ENCODE measurements at regions not wholly inside any gene's neighbourhood (a gene's known extent, or its start where the extent isn't known, plus 50 kb on each side); places are given as distances from the start of the nearest gene placed in this dataset.

DNA sequence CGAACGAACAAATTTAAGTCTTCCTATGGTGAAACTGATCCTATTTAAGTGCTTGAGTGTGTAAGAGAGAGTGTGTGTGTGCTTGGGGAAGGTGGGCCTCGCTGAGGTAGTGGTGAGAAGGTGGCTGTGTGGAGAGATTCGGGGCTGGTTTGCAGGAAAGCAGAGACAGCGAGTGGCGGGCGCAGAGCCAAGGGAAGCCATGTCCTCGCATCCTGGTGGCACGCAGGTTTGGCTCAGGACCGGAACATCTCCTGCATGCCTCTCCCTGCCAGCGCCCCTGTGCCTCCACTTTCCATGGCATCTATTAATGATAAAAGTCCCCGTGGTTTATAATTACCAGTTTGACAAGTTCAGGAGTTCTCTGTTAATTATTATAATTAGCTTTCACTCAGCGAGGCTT is 383.1 kb upstream of the CADM1 start:
- FAIRE-seq = no peak
- no peak overlapping the region for H3K4me2 ChIP-seq
- H3K27ac ChIP-seq = no peak overlapping the region
- ATAC-seq = no peak
- WGBS (ENCODE audit: missing lambda C conversion rate) = 16% methylated on average over 13 of the region's 13 CpGs
- H3K9me3 ChIP-seq = no peaks in the 10 kb centered on the region
- TF ChIP-seq RAD21 (conservative IDR thresholded peaks at IDR 0.05 in 1 of 2, IDR thresholded peaks at IDR 0.05 in 1 of 2) (no peak), NPAS2 (CRISPR knock-in tag; IDR thresholded peaks at IDR 0.05; ENCODE audit: borderline replicate concordance) (no peak), HOXA7 (CRISPR knock-in tag; IDR thresholded peaks at IDR 0.05) (no peak)
- no peaks in the 10 kb centered on the region for H3K4me1 ChIP-seq
- no peak overlapping the region for H3K4me3 ChIP-seq
- ChIA-PET POLR2A (no interaction called here), CTCF (no interaction called here)
- no peak for DNase-seq (ENCODE audit: low read depth in 1 of 2, low spot score in 1 of 2)

DNA sequence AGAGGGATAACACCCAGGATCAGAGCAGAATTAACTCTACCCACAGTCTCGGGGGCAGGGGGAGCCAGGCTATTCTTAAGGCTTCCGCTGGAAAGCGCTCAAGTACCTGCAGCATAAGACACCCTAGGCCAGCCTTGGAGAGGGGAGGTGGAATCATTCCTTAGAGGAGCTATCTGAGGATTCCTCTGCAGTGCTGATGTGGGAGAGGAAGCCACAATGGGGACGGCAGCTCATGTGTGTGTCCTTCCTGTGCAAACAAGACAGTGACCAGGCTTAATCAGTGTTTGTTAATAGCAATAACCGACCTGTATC is 382.2 kb upstream of the CADM1 start:
- ChIA-PET POLR2A (no interaction called here), CTCF (no interaction called here)
- no peaks in the 10 kb centered on the region for H3K4me1 ChIP-seq
- FAIRE-seq (no peak), DNase-seq (ENCODE audit: low read depth in 1 of 2, low spot score in 1 of 2) (no peak), ATAC-seq (no peak)
- H3K27ac ChIP-seq = no peak overlapping the region
- WGBS (ENCODE audit: missing lambda C conversion rate) = 24% methylated on average over 5 of the region's 5 CpGs
- TF ChIP-seq, protein P1, sequence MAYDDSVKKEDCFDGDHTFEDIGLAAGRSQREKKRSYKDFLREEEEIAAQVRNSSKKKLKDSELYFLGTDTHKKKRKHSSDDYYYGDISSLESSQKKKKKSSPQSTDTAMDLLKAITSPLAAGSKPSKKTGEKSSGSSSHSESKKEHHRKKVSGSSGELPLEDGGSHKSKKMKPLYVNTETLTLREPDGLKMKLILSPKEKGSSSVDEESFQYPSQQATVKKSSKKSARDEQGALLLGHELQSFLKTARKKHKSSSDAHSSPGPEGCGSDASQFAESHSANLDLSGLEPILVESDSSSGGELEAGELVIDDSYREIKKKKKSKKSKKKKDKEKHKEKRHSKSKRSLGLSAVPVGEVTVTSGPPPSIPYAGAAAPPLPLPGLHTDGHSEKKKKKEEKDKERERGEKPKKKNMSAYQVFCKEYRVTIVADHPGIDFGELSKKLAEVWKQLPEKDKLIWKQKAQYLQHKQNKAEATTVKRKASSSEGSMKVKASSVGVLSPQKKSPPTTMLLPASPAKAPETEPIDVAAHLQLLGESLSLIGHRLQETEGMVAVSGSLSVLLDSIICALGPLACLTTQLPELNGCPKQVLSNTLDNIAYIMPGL (CRISPR knock-in tag; IDR thresholded peaks at IDR 0.05; ENCODE audit: borderline replicate concordance) = no peak
- TF ChIP-seq TP53 (CRISPR knock-in tag; IDR thresholded peaks at IDR 0.05) (no peak), NPAS2 (CRISPR knock-in tag; IDR thresholded peaks at IDR 0.05; ENCODE audit: borderline replicate concordance) (no peak), KDM5A (IDR thresholded peaks at IDR 0.05) (no peak), HOXA7 (CRISPR knock-in tag; IDR thresholded peaks at IDR 0.05) (no peak), EHF (CRISPR knock-in tag; IDR thresholded peaks at IDR 0.05) (no peak), SREBF2 (IDR thresholded peaks at IDR 0.05) (no peak), GATA3 (IDR thresholded peaks at IDR 0.05; ENCODE audit: borderline replicate concordance) (no peak), RFX5 (IDR thresholded peaks at IDR 0.05) (no peak), ZSCAN20 (CRISPR knock-in tag; IDR thresholded peaks at IDR 0.05) (no peak), POLR2AphosphoS2 (conservative IDR thresholded peaks at IDR 0.05; ENCODE audit: low read length) (no peak), FOSL2 (IDR thresholded peaks at IDR 0.05) (no peak), FOSL2 (CRISPR knock-in tag; IDR thresholded peaks at IDR 0.05) (no peak), ZFP36 (IDR thresholded peaks at IDR 0.05; ENCODE audit: borderline replicate concordance, partially characterized antibody) (no peak)
- TF ChIP-seq, protein P2, sequence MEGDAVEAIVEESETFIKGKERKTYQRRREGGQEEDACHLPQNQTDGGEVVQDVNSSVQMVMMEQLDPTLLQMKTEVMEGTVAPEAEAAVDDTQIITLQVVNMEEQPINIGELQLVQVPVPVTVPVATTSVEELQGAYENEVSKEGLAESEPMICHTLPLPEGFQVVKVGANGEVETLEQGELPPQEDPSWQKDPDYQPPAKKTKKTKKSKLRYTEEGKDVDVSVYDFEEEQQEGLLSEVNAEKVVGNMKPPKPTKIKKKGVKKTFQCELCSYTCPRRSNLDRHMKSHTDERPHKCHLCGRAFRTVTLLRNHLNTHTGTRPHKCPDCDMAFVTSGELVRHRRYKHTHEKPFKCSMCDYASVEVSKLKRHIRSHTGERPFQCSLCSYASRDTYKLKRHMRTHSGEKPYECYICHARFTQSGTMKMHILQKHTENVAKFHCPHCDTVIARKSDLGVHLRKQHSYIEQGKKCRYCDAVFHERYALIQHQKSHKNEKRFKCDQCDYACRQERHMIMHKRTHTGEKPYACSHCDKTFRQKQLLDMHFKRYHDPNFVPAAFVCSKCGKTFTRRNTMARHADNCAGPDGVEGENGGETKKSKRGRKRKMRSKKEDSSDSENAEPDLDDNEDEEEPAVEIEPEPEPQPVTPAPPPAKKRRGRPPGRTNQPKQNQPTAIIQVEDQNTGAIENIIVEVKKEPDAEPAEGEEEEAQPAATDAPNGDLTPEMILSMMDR (IDR thresholded peaks at IDR 0.05) = no peak
- TF ChIP-seq, protein P3, sequence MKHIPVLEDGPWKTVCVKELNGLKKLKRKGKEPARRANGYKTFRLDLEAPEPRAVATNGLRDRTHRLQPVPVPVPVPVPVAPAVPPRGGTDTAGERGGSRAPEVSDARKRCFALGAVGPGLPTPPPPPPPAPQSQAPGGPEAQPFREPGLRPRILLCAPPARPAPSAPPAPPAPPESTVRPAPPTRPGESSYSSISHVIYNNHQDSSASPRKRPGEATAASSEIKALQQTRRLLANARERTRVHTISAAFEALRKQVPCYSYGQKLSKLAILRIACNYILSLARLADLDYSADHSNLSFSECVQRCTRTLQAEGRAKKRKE (CRISPR knock-in tag; IDR thresholded peaks at IDR 0.05; ENCODE audit: low read depth) = no peak
- no peak overlapping the region for H3K4me2 ChIP-seq
- H3K9me3 ChIP-seq = no peaks in the 10 kb centered on the region
- no peak overlapping the region for H3K4me3 ChIP-seq

DNA sequence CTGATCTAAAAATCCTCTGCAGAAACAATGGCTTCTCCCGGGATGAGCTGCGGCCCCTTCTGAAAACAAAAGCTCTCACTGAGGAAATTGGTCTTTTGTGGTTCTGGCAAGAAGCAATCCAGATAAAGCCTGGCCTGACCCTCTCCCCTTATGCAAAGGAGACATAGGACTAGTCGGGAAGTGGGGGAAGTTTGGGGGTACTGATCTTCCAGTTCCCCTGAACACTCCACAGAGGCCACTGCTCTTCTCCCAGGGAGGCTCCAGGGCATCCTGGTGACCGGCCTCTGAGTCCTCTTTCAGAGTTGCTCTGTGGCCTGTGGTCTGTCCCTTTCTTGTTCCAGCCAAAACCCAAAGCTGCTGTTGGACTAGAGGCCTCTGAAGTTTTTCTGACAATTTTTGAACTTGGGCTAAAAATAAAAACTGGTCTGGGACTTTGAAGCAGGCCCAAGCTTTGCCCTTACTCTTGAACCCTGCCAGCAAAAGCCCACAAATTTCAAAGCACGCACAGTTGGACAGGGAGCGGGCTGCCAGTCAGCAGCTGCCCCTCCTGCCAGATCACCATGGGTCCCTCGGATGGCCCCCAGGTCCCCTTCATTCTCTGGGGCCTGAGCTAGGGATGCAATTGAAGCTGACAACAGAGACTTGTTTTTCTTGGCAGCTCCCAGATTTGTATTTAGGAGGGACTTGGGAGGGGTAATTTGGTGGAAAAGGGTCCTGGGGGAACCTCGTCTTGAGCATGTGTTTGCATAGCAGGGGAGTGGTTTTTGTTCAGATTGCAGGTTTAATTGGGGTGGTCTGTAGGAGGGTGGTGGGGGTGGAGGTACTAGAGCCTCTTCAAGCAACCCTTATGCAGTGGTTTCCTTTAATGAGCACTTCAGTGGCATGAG is 381.6 kb upstream of the CADM1 start:
- Histone ChIP-seq H3K4me2 (no peak overlapping the region), H3K9me3 (no peaks in the 10 kb centered on the region), H3K27ac (no peak overlapping the region), H3K4me1 (no peaks in the 10 kb centered on the region), H3K4me3 (no peak overlapping the region)
- 31% methylated on average over 6 of the region's 8 CpGs for WGBS (ENCODE audit: missing lambda C conversion rate)
- FAIRE-seq = no peak
- TF ChIP-seq MAZ (IDR thresholded peaks at IDR 0.05; ENCODE audit: borderline replicate concordance, low read depth, low read length) = no peak
- no peak for ATAC-seq
- DNase-seq (ENCODE audit: low read depth in 1 of 2, low spot score in 1 of 2) = no peak
- CTCF ChIA-PET = no interaction called here
- POLR2A ChIA-PET = no interaction called here
